Ishikawa (cell line): ENCODE measurements at regions not wholly inside any gene's neighbourhood (a gene's known extent, or its start where the extent isn't known, plus 50 kb on each side); places are given as distances from the start of the nearest gene placed in this dataset.

Experiments used
- CEBPB ChIP-seq: IDR thresholded peaks from 2 replicates; pipeline ENCODE4 v1.6.1; 2012
- EGR1 ChIP-seq: IDR thresholded peaks from 2 replicates; pipeline ENCODE4 v1.6.1; 2012
- EP300 ChIP-seq: IDR thresholded peaks from 2 replicates; pipeline ENCODE4 v1.6.1; 2012; ENCODE audit warnings: borderline replicate concordance
- FOXM1 ChIP-seq: IDR thresholded peaks from 2 replicates; pipeline ENCODE4 v1.6.1; 2012; ENCODE audit warnings: low read depth, borderline replicate concordance
- NFIC ChIP-seq: IDR thresholded peaks from 2 replicates; pipeline ENCODE4 v1.6.1; 2012
- RAD21 ChIP-seq: IDR thresholded peaks from 2 replicates; pipeline ENCODE4 v1.6.1; 2012; ENCODE audit warnings: low read depth
- REST ChIP-seq: IDR thresholded peaks from 2 replicates; pipeline ENCODE4 v1.6.1; 2012; ENCODE audit warnings: low read depth, mild to moderate bottlenecking
- YY1 ChIP-seq: IDR thresholded peaks from 2 replicates; pipeline ENCODE4 v1.6.1; 2012; ENCODE audit warnings: low read depth
- ZBTB7A ChIP-seq: IDR thresholded peaks from 2 replicates; pipeline ENCODE4 v1.6.1; 2012; ENCODE audit warnings: low read depth

GRCh38 chr22:49508561-49508960 lies 319.1 kb downstream of the BRD1 start:
- no peak for TF ChIP-seq YY1
- no peak for TF ChIP-seq REST
- TF ChIP-seq RAD21: no peak
- no peak for TF ChIP-seq ZBTB7A
- TF ChIP-seq CEBPB: no peak
- TF ChIP-seq NFIC: no peak
- no peak for TF ChIP-seq FOXM1
- TF ChIP-seq EP300: no peak
- no peak for TF ChIP-seq EGR1
